HG03066 (cell line): ENCODE measurements at regions not wholly inside any gene's neighbourhood (a gene's known extent, or its start where the extent isn't known, plus 50 kb on each side); places are given as distances from the start of the nearest gene placed in this dataset.
A peak's percentile ranks its signal among the peaks of the same experiment; 100 is the strongest.
"Not testable (repeated sequence)": the region's sequence is repeated elsewhere in the genome, so short reads cannot be mapped to it uniquely, and the experiment has no call there.

Source experiments
- ATAC-seq: cut with Tn5 transposase; IDR thresholded peaks from one replicate; pipeline ENCODE4 v1.9.1; 2021; ENCODE audit warnings: low read depth; ENCODE audit not compliant: unreplicated experiment

DNA sequence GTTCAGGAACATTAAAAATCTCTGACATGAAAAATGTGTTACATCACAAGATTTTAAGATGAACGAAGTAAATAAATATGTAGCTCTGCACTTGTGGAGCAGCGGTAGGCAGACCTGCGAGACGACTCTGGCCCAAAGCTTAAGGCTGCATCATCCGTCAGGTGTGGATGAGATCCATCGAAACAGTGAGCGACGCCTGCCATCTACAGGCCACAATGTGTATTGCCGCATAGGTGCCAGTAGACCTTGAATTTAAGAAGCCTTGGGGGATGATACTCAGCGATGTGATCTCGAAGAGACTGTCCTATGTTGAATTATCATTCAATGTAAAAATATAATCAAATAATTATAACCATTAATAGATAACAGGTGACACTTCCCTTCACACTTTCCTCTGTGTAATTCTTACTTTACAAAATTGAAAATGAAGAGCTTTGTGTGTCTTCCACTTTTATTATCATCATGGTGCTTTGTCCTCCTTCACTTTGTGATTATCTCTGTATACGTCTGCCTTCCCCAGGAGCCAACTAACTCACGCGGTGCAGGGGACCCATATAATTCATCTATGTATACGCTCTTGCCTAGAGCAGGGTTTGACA is 851.0 kb downstream of the RAB28 start:
- peak; percentile 94 for ATAC-seq

DNA sequence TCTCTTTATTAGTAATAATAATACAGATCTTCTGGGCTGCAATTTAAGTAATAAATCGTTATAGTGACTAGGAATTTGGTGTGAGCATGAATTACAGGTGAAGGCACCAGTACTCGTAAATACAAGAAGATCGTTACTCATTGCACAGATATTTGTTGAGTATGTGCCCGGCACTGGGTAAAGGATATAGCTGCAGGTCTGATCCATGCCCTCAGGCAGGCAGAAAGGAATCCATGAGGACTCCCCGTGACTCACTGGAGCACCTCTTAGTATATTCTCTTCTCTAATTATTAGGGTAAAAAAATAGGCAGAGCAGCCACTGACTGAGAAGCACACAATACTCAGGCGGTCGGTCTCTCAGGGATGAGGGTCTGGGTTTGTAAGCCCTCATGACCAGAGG is 868.3 kb downstream of the RAB28 start:
- no peak for ATAC-seq

DNA sequence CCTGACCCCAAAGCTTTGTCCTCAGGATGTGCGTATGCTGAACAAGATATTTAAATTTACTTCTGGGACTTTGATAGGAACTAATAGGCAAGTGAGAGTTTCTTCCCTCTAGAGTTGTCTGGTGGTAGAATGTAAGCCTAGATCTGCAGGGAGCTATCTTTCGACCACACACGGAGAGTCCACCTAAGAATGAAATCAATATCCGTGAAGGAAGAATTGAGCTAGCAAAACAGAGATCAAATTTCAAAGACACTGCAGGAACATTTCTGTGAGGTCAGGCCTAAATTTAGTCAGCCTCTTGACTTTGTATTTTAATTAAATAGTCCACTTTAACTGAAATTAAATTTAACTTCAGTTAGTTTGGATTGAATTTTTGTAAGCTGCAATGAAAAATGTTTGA is 871.3 kb downstream of the RAB28 start:
- ATAC-seq = no peak

DNA sequence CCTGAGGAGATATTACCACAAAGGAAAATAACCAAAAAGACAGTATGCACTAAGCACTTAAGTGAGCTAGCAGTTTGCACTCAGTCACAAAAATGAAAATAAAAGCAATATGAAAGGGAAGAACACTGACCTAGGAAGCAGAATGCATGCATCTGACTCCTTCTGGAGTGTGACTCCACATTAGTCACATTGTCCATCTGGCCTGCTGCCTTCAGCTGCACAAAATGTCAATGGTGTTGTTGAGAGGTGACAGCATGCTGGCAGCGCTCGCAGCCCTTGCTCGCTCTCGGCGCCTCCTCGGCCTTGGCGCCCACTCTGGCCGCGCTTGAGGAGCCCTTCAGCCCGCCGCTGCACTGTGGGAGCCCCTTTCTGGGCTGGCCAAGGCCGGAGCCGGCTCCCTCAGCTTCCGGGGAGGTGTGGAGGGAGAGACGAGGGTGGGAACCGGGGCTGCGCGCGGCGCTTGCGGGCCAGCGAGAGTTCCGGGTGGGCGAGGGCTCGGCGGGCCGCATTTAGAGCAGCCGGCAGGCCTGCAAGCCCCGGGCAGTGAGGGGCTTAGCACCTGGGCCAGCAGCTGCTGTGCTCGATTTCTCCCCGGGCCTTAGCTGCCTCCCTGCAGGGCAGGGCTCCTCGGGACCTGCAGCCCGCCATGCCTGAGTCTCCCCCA is 874.8 kb downstream of the RAB28 start:
- not testable (repeated sequence) for ATAC-seq

DNA sequence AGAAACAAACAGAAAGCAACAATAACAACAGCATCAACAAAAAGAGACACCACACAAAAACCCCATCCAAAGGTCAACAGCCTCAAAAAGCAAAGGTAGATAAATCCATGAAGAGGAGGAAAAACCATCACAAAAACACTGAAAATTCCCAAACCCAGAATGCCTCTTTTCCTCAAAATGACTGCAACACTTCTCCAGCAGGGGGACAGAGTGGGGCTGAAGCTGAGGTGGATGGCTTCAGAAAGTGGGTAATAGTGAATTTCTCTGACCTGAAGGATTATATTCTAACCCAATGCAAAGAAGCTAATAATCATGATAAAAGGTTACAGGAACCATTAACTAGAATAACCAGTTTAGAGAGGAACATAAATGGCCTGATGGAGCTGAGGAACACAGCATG is 888.2 kb downstream of the RAB28 start:
- ATAC-seq = no peak

DNA sequence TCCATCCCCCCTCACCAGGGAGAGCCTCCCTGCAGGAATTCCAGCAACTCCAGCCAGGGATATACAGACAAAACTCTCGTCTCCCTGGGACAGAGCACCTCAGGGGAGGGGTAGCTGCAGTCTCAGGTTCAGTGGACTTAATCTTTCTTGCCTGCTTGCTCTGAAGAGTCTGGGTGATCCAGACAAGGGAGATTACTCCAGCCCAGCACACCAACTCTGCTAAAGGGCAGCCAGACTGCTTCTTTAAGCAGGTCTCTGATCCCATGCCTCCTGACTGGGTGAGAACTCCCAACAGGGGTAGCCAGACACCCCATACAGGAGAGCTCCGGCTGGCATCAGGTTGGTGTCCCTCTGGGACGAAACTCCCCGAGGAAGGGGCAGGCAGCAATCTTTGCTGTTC is 888.7 kb downstream of the RAB28 start:
- no peak for ATAC-seq

DNA sequence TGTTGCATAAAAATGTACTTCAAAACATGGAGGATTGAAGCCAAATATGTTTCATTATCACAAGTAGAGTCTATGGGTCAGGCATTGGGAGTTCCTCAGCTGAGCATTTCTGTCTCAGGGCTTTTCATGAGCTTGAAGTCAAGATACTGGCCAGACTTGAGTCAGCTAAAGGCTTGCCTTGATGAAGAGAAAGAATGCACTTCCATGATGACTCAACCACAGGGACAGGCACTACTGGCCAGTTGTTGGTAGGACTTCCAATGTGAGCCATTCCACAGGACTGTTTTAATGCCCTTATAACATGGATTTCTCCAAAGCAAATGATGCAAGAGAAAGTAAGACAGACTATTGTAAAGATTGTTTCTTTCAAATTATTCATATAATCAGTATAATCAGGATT is 895.6 kb downstream of the RAB28 start:
- no peak for ATAC-seq

DNA sequence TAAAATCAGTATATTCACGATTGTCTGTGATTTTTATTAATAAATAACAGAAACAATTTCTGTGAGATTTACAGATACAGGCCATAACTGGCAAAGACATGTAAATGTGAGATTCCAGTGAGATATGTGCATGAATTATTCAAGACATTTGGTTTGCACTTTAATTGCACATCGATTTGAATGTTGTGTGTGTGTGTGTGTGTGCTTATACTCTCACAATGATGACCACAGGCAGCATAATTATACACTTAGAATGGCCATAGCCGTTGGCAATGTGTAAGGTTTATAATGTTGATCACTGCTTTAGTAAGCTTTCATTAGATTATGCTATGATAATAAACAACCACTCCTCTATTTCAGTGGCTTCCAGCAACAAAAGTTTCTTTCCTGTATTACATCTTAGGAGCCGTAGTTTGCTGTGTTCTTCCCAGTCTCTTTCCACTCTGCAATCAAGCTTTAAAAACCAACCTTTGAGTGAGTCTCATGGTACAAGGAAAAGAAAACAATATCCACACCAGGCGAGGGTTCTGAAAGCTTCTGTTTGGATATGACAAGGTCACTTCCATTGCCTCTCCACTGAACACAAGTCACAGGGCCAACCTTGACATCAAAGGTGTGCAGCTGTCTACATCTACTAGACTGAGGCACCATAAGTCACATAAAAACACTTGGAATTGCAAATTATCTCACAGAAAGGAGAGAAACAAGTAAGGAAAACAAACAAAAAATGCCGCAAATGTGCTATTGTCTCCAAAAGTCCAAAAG is 897.7 kb downstream of the RAB28 start:
- ATAC-seq = no peak

DNA sequence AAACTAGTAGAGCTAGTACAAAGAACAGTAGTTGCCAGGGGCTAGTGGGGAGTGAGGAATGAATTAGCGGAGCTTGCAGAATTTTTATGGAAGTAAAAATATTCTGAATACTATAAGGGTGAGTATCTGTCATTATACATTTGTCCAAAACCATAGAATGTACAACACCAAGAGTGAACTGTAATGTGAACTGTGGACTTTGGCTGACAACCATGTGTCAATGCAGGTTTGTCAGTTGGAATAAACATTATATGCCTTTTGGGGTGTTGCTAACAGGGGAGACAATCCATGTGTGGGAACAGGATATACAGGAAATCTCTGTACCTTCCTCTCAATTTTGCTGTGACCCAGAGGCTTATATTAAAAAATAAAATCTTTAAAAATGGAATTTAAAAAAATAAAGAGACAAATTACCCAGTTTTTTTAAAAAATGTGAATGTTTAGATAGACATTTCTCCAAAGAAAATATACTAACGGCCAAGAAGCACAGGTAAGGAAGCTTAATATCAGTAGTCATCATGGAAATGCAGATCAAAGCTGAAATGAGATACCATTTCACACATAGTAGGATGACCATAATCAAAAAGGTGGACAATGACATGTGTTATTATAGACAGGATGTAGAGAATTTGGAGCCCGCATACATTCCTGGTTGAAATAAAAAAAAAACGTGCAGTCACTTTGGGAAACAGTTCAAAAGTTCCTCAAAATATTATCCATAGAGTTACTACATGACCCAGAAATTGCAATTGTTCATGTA is 899.8 kb downstream of the RAB28 start:
- no peak for ATAC-seq

DNA sequence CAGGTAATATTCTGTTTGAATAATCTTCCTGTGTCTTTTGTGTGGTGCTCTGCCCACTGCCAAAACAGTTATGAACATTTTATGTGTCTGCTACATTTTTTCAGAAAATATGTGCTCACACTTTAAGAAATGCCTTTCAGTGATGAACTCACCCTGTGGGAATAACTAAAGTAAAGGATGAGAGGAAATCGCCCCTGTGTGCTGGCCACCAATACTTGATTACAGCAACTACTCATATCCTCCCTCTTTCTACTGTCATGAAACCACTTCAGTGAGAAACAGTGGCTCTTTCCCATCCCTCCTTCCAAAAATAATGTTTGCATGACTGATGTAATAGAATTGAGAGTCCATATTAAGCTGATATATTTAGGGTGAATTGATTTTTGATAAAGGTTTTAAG is 900.9 kb downstream of the RAB28 start:
- ATAC-seq = no peak

DNA sequence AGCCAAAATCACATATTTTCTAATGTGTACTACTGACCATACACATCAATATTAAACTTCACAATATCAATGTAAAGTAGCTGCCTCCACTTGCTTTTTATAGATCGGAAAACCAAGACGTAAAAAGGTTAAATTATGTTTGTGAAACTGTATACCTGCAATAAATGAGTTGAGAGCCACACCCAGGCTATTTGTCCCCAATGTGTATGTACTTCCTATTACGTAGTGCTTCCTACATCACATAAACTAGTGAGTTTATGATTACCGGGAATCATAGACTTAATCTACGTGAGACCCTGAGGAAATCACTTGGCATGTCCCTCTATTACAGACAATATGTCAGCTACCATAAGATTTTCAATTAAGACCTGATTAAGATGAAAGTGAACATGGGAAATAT is 903.4 kb downstream of the RAB28 start:
- no peak for ATAC-seq

DNA sequence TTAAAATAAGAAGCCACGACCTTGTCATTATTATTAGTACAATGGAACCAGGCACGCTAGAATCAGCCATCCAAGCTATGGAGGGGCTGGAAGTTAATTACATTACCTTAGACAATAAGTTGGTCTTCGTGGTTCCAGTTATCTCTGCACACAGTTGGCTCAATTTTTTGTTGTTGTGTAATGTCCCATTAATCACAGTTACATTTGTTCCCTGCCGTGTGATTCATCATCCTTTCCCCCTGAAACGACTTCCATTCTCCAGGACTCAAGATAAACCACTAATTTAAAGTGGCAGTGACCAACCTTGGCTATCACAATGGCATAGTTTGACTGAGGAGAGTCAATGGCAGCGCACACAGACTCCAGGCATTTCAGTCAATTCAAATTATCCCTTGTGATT is 905.0 kb downstream of the RAB28 start:
- no peak for ATAC-seq

DNA sequence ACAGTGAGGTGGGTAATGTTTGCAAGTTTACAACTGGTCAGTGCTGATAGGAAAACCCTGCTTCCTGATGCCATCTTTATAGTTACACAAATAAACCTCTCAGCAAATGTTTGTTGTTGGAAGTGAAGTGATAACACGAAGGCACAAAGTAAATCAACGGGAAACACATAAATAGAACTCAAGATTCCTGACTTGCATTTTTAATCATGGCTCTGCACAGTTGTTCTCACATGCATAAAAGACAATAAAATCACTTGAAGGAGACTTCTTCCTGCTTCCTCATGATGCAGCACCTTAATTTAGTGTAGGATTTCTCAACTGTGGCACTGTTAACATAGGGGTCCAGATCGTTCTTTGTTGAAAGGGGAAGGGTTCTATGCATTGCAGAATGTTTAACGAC is 907.7 kb downstream of the RAB28 start:
- no peak for ATAC-seq

DNA sequence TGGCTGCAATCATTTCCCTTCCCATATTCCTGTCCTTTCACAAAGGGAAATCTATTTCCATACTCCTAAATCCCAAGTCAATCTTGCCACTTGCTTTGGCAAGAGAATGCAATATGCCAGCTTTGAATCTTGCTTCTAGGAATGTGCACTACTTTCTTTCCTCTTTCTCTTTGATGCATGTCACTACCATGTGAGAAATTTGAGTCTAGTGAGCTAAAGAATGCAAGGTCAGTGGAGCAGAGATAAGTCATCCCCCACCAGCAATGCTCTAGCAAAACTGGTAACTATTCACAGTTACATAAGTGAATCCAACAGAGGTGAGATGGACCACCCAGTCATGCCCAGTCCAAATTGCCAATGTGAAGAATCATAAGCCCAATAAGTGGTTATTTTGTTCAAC is 910.4 kb downstream of the RAB28 start:
- no peak for ATAC-seq

DNA sequence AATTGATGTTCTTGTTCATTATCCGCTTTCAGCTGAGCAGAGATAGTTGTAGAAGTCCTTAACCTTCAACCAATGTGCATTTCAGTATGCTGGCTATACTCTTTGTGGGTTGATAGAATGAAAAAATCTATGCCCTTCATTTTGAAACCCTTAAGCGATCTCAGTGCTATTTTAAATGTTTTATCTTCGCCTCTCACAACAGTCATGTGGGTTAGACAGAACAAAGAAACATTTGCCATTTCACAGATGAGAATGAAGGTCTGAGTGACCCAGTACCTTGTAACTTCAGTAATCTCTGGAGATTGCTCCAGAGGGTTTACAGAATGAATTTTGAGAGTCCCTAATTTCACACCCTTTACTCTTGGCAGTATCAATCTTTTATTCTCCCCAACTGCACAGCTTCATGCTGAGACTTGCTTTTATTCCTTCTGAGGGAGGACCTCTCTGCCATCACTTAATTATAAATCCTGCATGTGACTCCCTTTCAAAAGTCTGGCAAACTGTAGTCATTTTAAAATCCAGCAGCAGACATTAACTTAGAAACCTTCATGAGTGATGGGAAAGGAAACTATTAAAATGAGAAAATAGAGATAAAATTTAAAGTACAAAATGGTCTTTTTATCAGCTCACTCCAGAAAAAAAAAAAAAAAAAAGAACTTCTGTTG is 921.5 kb downstream of the RAB28 start:
- no peak for ATAC-seq

DNA sequence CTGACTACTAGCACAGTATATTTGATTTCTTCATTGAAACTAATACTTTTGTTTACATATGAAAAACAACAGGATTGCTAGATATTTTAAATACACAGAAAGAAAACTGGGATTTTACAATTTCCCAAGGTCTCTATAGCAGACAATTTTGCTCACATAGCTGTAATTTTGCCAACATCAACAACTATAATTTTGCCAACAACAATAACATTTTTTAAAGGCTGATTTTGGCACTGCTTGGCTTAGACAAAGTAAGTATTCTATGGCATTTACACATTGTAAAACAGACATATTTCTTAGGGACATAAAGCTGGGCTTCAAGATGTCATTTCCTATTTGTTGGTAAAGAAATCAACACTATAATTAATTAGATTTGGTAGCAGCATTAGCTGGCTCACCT is 922.1 kb downstream of the RAB28 start:
- no peak for ATAC-seq

DNA sequence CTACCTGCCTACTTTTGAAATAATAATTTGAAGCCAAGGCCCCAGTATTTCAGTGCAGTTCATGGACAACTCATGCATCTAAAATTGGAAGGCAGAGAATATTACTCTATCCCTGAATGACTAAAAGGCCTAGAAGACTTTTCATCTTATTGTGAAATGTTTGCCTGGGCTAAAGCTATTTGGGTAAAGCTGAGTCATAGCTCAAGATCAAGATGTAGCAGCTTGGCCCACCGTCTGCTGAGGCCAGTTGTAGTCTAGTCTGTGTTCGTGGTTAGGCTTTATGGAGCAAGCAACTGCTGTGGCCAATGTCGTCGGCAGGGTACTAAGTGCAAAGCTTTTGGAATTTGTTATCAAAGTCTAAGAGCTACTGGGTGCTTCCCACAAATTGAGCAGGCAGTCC is 929.1 kb downstream of the RAB28 start:
- no peak for ATAC-seq

DNA sequence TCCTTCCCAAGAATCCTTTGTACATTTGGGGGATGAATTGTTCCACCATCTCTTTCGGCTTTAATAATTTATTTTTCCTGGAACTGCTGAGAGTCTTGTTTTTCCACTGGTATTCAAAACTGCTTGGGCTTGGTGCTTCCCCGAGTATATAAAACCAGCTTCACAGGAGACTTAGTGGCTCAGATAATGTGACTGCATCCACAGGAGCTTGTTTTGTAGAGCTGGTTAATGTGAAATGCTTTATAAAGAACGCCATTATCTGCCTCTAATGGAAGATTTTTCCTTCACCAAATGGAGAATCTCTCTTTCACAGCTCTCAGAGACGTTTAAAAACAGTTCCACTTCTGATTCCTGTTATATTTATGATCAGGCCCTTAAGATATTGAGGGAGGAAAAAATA is 935.5 kb downstream of the RAB28 start:
- ATAC-seq = no peak

DNA sequence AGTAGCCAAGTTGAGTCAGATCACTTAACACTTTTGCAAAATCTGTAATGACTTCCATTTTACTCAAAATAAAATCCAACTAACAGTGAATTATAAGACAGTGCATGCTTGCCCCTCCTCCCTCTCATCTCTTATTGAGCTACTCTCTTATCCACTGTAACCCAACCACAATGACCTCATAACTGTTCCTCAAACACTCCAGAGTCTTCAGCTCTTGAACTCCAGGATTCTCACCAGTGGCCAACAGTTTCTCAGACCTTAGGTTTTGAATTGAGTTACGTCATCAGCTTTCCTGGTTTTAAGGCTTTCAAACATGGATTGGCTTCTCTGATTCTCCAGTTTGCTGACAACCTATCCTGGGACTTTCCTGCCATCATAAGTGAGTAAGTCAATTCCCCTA is 938.3 kb downstream of the RAB28 start:
- ATAC-seq = no peak

DNA sequence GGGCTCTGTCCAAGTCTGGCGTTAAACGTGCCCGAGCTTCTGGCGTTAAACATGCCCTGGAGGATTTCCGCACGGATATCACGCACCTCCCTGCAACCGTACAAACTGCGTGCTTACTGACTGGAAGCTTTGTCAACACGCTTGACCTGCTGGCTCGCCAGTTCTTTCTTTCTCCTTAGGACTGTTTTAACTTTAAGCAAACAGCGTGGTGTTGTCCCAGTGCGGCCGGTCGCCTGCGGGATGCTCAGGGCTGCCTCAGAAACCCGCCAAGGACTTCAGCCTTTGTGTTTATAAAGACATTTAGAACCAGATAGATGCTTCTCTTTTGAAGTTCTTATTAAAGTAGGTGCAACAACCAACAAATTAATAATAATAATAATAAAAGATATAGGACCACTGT is 946.0 kb downstream of the RAB28 start:
- ATAC-seq = no peak

DNA sequence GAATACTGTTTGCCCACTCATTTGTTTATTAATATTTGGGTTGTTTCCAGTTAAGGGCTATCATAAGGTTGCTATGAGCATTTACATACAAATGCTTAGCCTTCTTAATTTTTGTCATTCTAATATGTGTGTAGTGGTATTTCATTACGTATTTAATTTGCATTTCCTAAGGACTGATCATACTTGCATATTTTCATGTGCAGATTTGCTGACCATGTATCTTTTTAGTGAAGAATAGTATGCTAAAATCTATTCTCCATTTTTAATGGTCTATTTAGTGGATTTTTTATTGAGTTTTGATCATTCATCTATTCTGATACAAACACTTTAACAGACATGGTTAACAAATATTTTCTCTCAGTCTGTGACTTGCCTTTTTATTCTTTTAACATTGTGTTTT is 949.5 kb downstream of the RAB28 start:
- ATAC-seq = no peak
